ENCODE measurements at regions not wholly inside any gene's neighbourhood (a gene's known extent, or its start where the extent isn't known, plus 50 kb on each side); places are given as distances from the start of the nearest gene placed in this dataset.

DNA sequence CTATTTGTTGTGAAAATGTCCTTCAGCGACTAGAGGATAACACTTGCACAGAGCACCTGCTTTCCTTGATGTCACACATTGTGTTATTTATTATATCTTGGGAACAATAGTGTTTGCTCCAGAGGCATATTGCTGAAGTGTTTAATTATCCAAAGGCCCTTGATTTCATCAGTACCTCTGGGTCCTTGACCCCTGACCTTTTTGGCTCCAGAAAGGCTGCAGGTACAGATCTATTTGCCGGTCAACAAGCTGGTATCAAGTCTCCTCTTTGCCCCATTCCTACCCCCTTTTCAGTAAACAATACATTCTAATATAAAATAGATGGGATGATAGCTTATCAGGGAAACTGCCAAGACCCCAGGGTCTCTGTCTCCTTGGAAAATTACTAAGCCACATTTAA is 206.8 kb downstream of the DACT1 start:
- TF ChIP-seq POLR2A (IDR thresholded peaks at IDR 0.05) (no peak), CTCF (IDR thresholded peaks at IDR 0.05) (no peak)
